ENCODE measurements at regions not wholly inside any gene's neighbourhood (a gene's known extent, or its start where the extent isn't known, plus 50 kb on each side); places are given as distances from the start of the nearest gene placed in this dataset.

DNA sequence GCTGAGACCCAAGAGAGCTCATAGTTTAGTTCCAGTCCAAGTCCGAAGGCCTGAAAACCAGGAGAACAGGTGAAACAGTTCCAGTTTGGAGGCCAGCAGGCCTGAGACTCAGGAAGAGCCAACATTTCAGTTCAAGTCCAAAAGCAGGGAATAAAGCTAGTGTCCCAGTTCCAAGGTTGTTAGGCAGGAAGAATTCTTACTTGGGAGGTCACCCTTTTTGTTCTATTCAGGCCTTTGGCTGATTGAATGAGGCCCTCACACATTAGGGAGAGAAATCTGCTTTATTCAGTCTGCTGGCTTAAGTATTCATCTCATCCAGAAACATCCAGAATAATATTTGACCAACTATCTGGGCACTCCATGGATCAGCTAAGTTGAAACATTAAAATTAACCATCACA is 294.6 kb downstream of the PCNX1 start:
- TF ChIP-seq POLR2A (IDR thresholded peaks at IDR 0.05) (no peak), POLR2AphosphoS5 (IDR thresholded peaks at IDR 0.05) (no peak)
- TF ChIP-seq, protein P1, sequence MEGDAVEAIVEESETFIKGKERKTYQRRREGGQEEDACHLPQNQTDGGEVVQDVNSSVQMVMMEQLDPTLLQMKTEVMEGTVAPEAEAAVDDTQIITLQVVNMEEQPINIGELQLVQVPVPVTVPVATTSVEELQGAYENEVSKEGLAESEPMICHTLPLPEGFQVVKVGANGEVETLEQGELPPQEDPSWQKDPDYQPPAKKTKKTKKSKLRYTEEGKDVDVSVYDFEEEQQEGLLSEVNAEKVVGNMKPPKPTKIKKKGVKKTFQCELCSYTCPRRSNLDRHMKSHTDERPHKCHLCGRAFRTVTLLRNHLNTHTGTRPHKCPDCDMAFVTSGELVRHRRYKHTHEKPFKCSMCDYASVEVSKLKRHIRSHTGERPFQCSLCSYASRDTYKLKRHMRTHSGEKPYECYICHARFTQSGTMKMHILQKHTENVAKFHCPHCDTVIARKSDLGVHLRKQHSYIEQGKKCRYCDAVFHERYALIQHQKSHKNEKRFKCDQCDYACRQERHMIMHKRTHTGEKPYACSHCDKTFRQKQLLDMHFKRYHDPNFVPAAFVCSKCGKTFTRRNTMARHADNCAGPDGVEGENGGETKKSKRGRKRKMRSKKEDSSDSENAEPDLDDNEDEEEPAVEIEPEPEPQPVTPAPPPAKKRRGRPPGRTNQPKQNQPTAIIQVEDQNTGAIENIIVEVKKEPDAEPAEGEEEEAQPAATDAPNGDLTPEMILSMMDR (IDR thresholded peaks at IDR 0.05), result no peak

Data from prostate gland (tissue), 2 donors.